Astrocyte (in vitro differentiated cells and primary cell): ENCODE measurements at regions not wholly inside any gene's neighbourhood (a gene's known extent, or its start where the extent isn't known, plus 50 kb on each side); places are given as distances from the start of the nearest gene placed in this dataset.

Experiments used
- CTCF ChIP-seq: IDR thresholded peaks from 2 replicates; pipeline ENCODE4 v1.5.1; 2011; ENCODE audit warnings: low read depth, mild to moderate bottlenecking, inconsistent platforms, low read length, moderate library complexity; ENCODE audit not compliant: insufficient read depth
- EZH2 ChIP-seq: IDR thresholded peaks from 2 replicates; pipeline ENCODE4 v1.6.1; 2012; ENCODE audit warnings: mild to moderate bottlenecking, low read length, inconsistent platforms; ENCODE audit not compliant: insufficient read depth

- TF ChIP-seq CTCF (peak; percentile 29), EZH2 (no peak)
Observed at GRCh38 chr1:106217765-106218164, 838.7 kb upstream of the PRMT6 start.
